ENCODE measurements at regions not wholly inside any gene's neighbourhood (a gene's known extent, or its start where the extent isn't known, plus 50 kb on each side); places are given as distances from the start of the nearest gene placed in this dataset.

GRCh38 chr13:71068041-71068440 is 799.0 kb downstream of the DACH1 start:
- no peak for DNase-seq

GRCh38 chr13:71067165-71067815 is 799.7 kb downstream of the DACH1 start:
- peak; percentile 8 for DNase-seq

- DNase-seq = no peak
Observed at GRCh38 chr13:71056581-71056980, 810.4 kb downstream of the DACH1 start.

- DNase-seq = no peak
Observed at GRCh38 chr13:71055644-71056043, 811.4 kb downstream of the DACH1 start.

- DNase-seq = no peak
Observed at GRCh38 chr13:71055047-71055446, 812.0 kb downstream of the DACH1 start.

GRCh38 chr13:71054358-71054757 is 812.6 kb downstream of the DACH1 start:
- DNase-seq = no peak

GRCh38 chr13:71051573-71051972 is 815.4 kb downstream of the DACH1 start:
- no peak for DNase-seq

GRCh38 chr13:71046360-71047079 is 820.5 kb downstream of the DACH1 start:
- DNase-seq = no peak

- DNase-seq = no peak
Observed at GRCh38 chr13:71045101-71045500, 821.9 kb downstream of the DACH1 start.

GRCh38 chr13:71039440-71039839 is 827.6 kb downstream of the DACH1 start:
- no peak for DNase-seq

GRCh38 chr13:71034018-71034417 is 833.0 kb downstream of the DACH1 start:
- DNase-seq = no peak

- no peak for DNase-seq
Observed at GRCh38 chr13:71033026-71033425, 834.0 kb downstream of the DACH1 start.

- DNase-seq = no peak
Observed at GRCh38 chr13:71030784-71031183, 836.2 kb downstream of the DACH1 start.

- no peak for DNase-seq
Observed at GRCh38 chr13:71028884-71029283, 838.1 kb downstream of the DACH1 start.

GRCh38 chr13:71021825-71022422 is 845.1 kb downstream of the DACH1 start:
- DNase-seq = no peak

- DNase-seq = no peak
Observed at GRCh38 chr13:71018995-71019394, 848.0 kb downstream of the DACH1 start.

GRCh38 chr13:71018544-71018943 is 848.5 kb downstream of the DACH1 start:
- no peak for DNase-seq

- DNase-seq = no peak
Observed at GRCh38 chr13:71017607-71018006, 849.4 kb downstream of the DACH1 start.

GRCh38 chr13:71015516-71015915 is 851.5 kb downstream of the DACH1 start:
- DNase-seq = no peak

GRCh38 chr13:71015021-71015420 is 852.0 kb downstream of the DACH1 start:
- DNase-seq = no peak

- no peak for DNase-seq
Observed at GRCh38 chr13:71005919-71006318, 861.1 kb downstream of the DACH1 start.

- no peak for DNase-seq
Observed at GRCh38 chr13:70995338-70995737, 871.7 kb downstream of the DACH1 start.

GRCh38 chr13:70994191-70994590 is 872.8 kb downstream of the DACH1 start:
- DNase-seq = no peak

GRCh38 chr13:70987043-70987442 is 878.8 kb upstream of the KLHL1 start:
- DNase-seq = no peak
